Ishikawa (cell line): ENCODE measurements at regions not wholly inside any gene's neighbourhood (a gene's known extent, or its start where the extent isn't known, plus 50 kb on each side); places are given as distances from the start of the nearest gene placed in this dataset.

Experiments
- EGR1 ChIP-seq: IDR thresholded peaks from 2 replicates; pipeline ENCODE4 v1.6.1; 2012
- EP300 ChIP-seq: IDR thresholded peaks from 2 replicates; pipeline ENCODE4 v1.6.1; 2012; ENCODE audit warnings: borderline replicate concordance
- RAD21 ChIP-seq: IDR thresholded peaks from 2 replicates; pipeline ENCODE4 v1.6.1; 2012; ENCODE audit warnings: low read depth
- TEAD4 ChIP-seq: IDR thresholded peaks from 2 replicates; pipeline ENCODE4 v1.6.1; 2012
- TF ChIP-seq, protein P1 (sequence below): IDR thresholded peaks from 2 replicates; pipeline ENCODE4 v1.6.1; 2012; ENCODE audit warnings: low read depth, mild to moderate bottlenecking
- TF ChIP-seq, protein P2 (sequence below): IDR thresholded peaks from 2 replicates; pipeline ENCODE4 v1.6.1; 2012

DNA sequence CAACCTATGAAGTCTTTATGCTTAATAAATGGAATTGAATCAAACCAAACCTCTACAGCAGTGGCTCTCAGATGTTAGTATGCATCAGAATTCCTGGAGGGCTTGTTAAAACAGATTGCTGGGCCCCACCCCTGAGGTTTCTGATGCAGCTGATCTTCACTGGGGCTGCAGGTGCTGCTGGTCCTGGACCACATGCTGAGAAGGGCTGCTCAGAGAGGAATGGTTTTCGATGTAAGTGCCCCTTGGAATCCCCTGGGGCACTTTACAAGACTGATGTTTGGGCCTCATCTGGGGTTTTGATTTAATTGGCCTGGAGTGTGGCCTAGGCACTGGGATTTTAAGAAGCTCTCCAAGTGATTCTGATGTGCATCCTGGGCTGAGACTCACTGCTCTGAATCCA lies 403.8 kb upstream of the HS6ST1 start:
- TF ChIP-seq EP300 (no peak), RAD21 (no peak), EGR1 (no peak), TEAD4 (no peak)
- TF ChIP-seq, protein P1, sequence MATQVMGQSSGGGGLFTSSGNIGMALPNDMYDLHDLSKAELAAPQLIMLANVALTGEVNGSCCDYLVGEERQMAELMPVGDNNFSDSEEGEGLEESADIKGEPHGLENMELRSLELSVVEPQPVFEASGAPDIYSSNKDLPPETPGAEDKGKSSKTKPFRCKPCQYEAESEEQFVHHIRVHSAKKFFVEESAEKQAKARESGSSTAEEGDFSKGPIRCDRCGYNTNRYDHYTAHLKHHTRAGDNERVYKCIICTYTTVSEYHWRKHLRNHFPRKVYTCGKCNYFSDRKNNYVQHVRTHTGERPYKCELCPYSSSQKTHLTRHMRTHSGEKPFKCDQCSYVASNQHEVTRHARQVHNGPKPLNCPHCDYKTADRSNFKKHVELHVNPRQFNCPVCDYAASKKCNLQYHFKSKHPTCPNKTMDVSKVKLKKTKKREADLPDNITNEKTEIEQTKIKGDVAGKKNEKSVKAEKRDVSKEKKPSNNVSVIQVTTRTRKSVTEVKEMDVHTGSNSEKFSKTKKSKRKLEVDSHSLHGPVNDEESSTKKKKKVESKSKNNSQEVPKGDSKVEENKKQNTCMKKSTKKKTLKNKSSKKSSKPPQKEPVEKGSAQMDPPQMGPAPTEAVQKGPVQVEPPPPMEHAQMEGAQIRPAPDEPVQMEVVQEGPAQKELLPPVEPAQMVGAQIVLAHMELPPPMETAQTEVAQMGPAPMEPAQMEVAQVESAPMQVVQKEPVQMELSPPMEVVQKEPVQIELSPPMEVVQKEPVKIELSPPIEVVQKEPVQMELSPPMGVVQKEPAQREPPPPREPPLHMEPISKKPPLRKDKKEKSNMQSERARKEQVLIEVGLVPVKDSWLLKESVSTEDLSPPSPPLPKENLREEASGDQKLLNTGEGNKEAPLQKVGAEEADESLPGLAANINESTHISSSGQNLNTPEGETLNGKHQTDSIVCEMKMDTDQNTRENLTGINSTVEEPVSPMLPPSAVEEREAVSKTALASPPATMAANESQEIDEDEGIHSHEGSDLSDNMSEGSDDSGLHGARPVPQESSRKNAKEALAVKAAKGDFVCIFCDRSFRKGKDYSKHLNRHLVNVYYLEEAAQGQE, result no peak
- TF ChIP-seq, protein P2, sequence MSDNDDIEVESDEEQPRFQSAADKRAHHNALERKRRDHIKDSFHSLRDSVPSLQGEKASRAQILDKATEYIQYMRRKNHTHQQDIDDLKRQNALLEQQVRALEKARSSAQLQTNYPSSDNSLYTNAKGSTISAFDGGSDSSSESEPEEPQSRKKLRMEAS, result no peak
